ENCODE measurements at regions not wholly inside any gene's neighbourhood (a gene's known extent, or its start where the extent isn't known, plus 50 kb on each side); places are given as distances from the start of the nearest gene placed in this dataset.

- TF ChIP-seq CTCF (IDR thresholded peaks at IDR 0.05) = no peak
- no peak for TF ChIP-seq POLR2A (IDR thresholded peaks at IDR 0.05)
Measured at GRCh38 chr2:221102896-221103688, 469.0 kb downstream of the EPHA4 start.
